HCT116 (cell line): ENCODE measurements at regions not wholly inside any gene's neighbourhood (a gene's known extent, or its start where the extent isn't known, plus 50 kb on each side); places are given as distances from the start of the nearest gene placed in this dataset.

Experiments used
- ATAC-seq: fragments of 200-7000 bp; cut with Tn5 transposase; 2 replicates; pipeline ENCODE4 v1.9.1; 2020; ENCODE audit warnings: mild to moderate bottlenecking, moderate library complexity
- BruUV-seq: library from RNA; stranded (reverse); fragments of 400-500 nt; replicated peaks from 2 replicates; lab custom pipeline; 2021; lab: Mats Ljungman, UMichigan
- CTCF ChIA-PET: fragments of 300-600 bp; sonication (Branson Sonifier 250); formaldehyde crosslinking; loops from one replicate; lab custom pipeline; 2021; ENCODE audit warnings: antibody characterized with exemption; lab: Charles Lee
- POLR2A ChIA-PET: fragments of 300-600, 350-600 bp; sonication (Branson Sonifier 250); formaldehyde crosslinking; loops from one replicate; lab custom pipeline; 2021; ENCODE audit warnings: antibody characterized with exemption; lab: Charles Lee
- RAD21 ChIA-PET, 2 experiments: fragments of 300-600 bp; sonication (Branson Sonifier 250); formaldehyde crosslinking; loops; one replicate each; lab custom pipeline; 2023; ENCODE audit warnings: low total read pairs in 2 of 2; ENCODE audit not compliant: uncharacterized antibody in 2 of 2, unreplicated experiment in 2 of 2, low non-redundant PET in 1 of 2; lab: Charles Lee
- DNase-seq: peaks from one replicate; pipeline ENCODE4 v3.0.0-alpha.2; 2010; ENCODE audit warnings: low read depth, low spot score
- H2AFZ ChIP-seq: fragments of 200-600 bp; shearing (Covaris generic), sonication (generic); 2 replicates; pipeline ENCODE4 v1.6.1; 2017; ENCODE audit warnings: low read depth, mixed run types, mixed read lengths, antibody characterized with exemption, low read length; ENCODE audit not compliant: poor library complexity, severe bottlenecking
- H3K27ac ChIP-seq: 2 replicates; pipeline ENCODE4 v1.5.1; 2012; ENCODE audit warnings: low read depth, low read length
- H3K27me3 ChIP-seq: fragments of 200-600 bp; sonication (generic); 2 replicates; pipeline ENCODE4 v1.6.1; 2016; ENCODE audit warnings: mixed run types, low read length, mixed read lengths; ENCODE audit not compliant: insufficient read depth
- H3K36me3 ChIP-seq, 2 experiments: fragments of 200-500 bp in 1 of 2; fragments of 200-600 bp in 1 of 2; sonication (Bioruptor generic) in 1 of 2; sonication (generic) in 1 of 2; 2 replicates each; pipeline versions ENCODE4 v1.5.1 to v1.6.1; 2014 to 2016; ENCODE audit warnings: low read length in 2 of 2, inconsistent platforms in 1 of 2, mixed read lengths in 1 of 2, mixed run types in 1 of 2; ENCODE audit not compliant: insufficient read depth in 2 of 2, control insufficient read depth in 1 of 2
- H3K4me1 ChIP-seq, 2 experiments: fragments of 200-600 bp in 1 of 2; sonication (generic) in 1 of 2; 2 replicates each; pipeline versions ENCODE4 v1.5.1 to v1.6.1; 2012 to 2017; ENCODE audit warnings: low read length in 2 of 2, inconsistent platforms in 1 of 2, mild to moderate bottlenecking in 1 of 2, mixed read lengths in 1 of 2, mixed run types in 1 of 2, moderate library complexity in 1 of 2; ENCODE audit not compliant: insufficient read depth in 2 of 2, control insufficient read depth in 1 of 2
- H3K4me2 ChIP-seq: fragments of 200-600 bp; sonication (generic); 2 replicates; pipeline ENCODE4 v1.6.1; 2017; ENCODE audit warnings: mixed run types, low read length, mixed read lengths
- H3K4me3 ChIP-seq, 2 experiments: fragments of 200-600 bp in 1 of 2; sonication (generic) in 1 of 2; replicated peaks in 1 of 2; 2 replicates each; pipeline ENCODE4 v1.5.1; 2011 to 2016; ENCODE audit warnings: low read length in 2 of 2, control low read depth in 1 of 2, low read depth in 1 of 2, mild to moderate bottlenecking in 1 of 2, mixed read lengths in 1 of 2, mixed run types in 1 of 2
- H3K79me2 ChIP-seq: fragments of 200-600 bp; sonication (generic); 2 replicates; pipeline ENCODE4 v1.6.1; 2017; ENCODE audit warnings: mild to moderate bottlenecking, mixed run types, low read length, moderate library complexity, mixed read lengths; ENCODE audit not compliant: insufficient read depth
- H3K9ac ChIP-seq: fragments of 200-600 bp; sonication (generic); 2 replicates; pipeline ENCODE4 v1.6.1; 2016; ENCODE audit warnings: low read length, mixed read lengths
- H3K9me2 ChIP-seq: fragments of 200-600 bp; sonication (generic), shearing (Covaris generic); 2 replicates; pipeline ENCODE4 v1.6.1; 2017; ENCODE audit warnings: mixed run types, mild to moderate bottlenecking, moderate library complexity; ENCODE audit not compliant: insufficient read depth
- H3K9me3 ChIP-seq, 2 experiments: fragments of 200-500 bp in 1 of 2; fragments of 200-600 bp in 1 of 2; sonication (Bioruptor generic) in 1 of 2; sonication (generic) in 1 of 2; 2 replicates each; pipeline ENCODE4 v1.6.1; 2014 to 2017; ENCODE audit warnings: low read length in 2 of 2, mixed read lengths in 2 of 2, inconsistent platforms in 1 of 2, low read depth in 1 of 2, mild to moderate bottlenecking in 1 of 2, mixed run types in 1 of 2, moderate library complexity in 1 of 2; ENCODE audit not compliant: control insufficient read depth in 1 of 2, insufficient read depth in 1 of 2
- H4K20me1 ChIP-seq: fragments of 200-600 bp; sonication (generic), shearing (Covaris generic); 2 replicates; pipeline ENCODE4 v1.6.1; 2017; ENCODE audit warnings: mixed run types, mild to moderate bottlenecking, moderate library complexity; ENCODE audit not compliant: insufficient read depth
- ATF3 ChIP-seq: IDR thresholded peaks from 2 replicates; pipeline ENCODE4 v1.6.1; 2012
- CBX3 ChIP-seq: IDR thresholded peaks from 2 replicates; pipeline ENCODE4 v1.6.1; 2012; ENCODE audit warnings: low read depth
- EGR1 ChIP-seq: IDR thresholded peaks from 2 replicates; pipeline ENCODE4 v1.6.1; 2012; ENCODE audit warnings: low read depth
- ELF1 ChIP-seq: IDR thresholded peaks from 2 replicates; pipeline ENCODE4 v1.6.1; 2012; ENCODE audit warnings: low read depth, borderline replicate concordance
- FOSL1 ChIP-seq: IDR thresholded peaks from 2 replicates; pipeline ENCODE4 v1.6.1; 2012; ENCODE audit warnings: low read depth
- MAX ChIP-seq: IDR thresholded peaks from 2 replicates; pipeline ENCODE4 v1.6.1; 2012
- POLR2AphosphoS5 ChIP-seq: IDR thresholded peaks from 2 replicates; pipeline ENCODE4 v1.6.1; 2011; ENCODE audit warnings: mild to moderate bottlenecking, low read depth, low read length, moderate library complexity
- REST ChIP-seq: IDR thresholded peaks from 2 replicates; pipeline ENCODE4 v1.6.1; 2012; ENCODE audit warnings: low read depth
- SRF ChIP-seq: IDR thresholded peaks from 2 replicates; pipeline ENCODE4 v1.6.1; 2012; ENCODE audit warnings: low read depth
- TCF7L2 ChIP-seq: IDR thresholded peaks from 2 replicates; pipeline ENCODE4 v1.7.0; 2011; ENCODE audit warnings: borderline replicate concordance, inconsistent platforms; ENCODE audit not compliant: insufficient read depth, insufficient read length; ENCODE audit errors: extremely low read depth
- YY1 ChIP-seq: IDR thresholded peaks from 2 replicates; pipeline ENCODE4 v1.6.1; 2011; ENCODE audit warnings: low read length, low read depth, moderate library complexity, mild to moderate bottlenecking; ENCODE audit not compliant: insufficient replicate concordance; ENCODE audit errors: extremely low read depth
- ZBTB33 ChIP-seq: IDR thresholded peaks from 2 replicates; pipeline ENCODE4 v1.6.1; 2011; ENCODE audit warnings: mild to moderate bottlenecking, low read length, moderate library complexity; ENCODE audit not compliant: insufficient replicate concordance; ENCODE audit errors: extremely low read depth
- ZFX ChIP-seq: fragments of 450-650 bp; IDR thresholded peaks from 2 replicates; pipeline ENCODE4 v1.6.1; 2017
- intact Hi-C: fragments of 100-400 bp; cut with micrococcal nuclease; formaldehyde crosslinking; loops from 2 replicates; pipeline ENCODE4 v1.10.0; 2022

- BruUV-seq: no TSS peak
- intact Hi-C loops: no loop called here
- CTCF ChIA-PET: no interaction called here
Observed at GRCh38 chr11:71155846-71156245, 96.5 kb downstream of the SHANK2 start.

More at GRCh38 chr11:71155846-71156245, 96.5 kb downstream of the SHANK2 start:
- Histone ChIP-seq H3K4me2 (no peak overlapping the region), H3K27ac (no peak overlapping the region), H3K9me2 (no peaks in the 10 kb centered on the region), H4K20me1 (no peaks in the 10 kb centered on the region), H3K36me3 (no peaks in the 10 kb centered on the region), H3K4me3 (no peak overlapping the region), H3K9me3 (no peaks in the 10 kb centered on the region), H3K9ac (no peak overlapping the region), H3K79me2 (no peaks in the 10 kb centered on the region), H2AFZ (no peak overlapping the region), H3K27me3 (no peaks in the 10 kb centered on the region), H3K4me1 (peaks cover 0 to 7% of the 10 kb centered on the region in 2 experiments; a peak in 1 of 4 replicates)
- ChIA-PET POLR2A (no interaction called here), RAD21 (no interaction called here)
- TF ChIP-seq ZBTB33: no peak
- no peak for TF ChIP-seq POLR2AphosphoS5
- no peak for TF ChIP-seq SRF
- TF ChIP-seq MAX: no peak
- TF ChIP-seq TCF7L2: no peak
- no peak for TF ChIP-seq EGR1
- TF ChIP-seq ZFX: no peak
- TF ChIP-seq FOSL1: no peak
- no peak for TF ChIP-seq ATF3
- no peak for TF ChIP-seq CBX3
- TF ChIP-seq ELF1: no peak
- no peak for TF ChIP-seq REST
- no peak for TF ChIP-seq YY1
- DNase-seq (no peak), ATAC-seq (no peak)
